ENCODE measurements at regions not wholly inside any gene's neighbourhood (a gene's known extent, or its start where the extent isn't known, plus 50 kb on each side); places are given as distances from the start of the nearest gene placed in this dataset.

DNA sequence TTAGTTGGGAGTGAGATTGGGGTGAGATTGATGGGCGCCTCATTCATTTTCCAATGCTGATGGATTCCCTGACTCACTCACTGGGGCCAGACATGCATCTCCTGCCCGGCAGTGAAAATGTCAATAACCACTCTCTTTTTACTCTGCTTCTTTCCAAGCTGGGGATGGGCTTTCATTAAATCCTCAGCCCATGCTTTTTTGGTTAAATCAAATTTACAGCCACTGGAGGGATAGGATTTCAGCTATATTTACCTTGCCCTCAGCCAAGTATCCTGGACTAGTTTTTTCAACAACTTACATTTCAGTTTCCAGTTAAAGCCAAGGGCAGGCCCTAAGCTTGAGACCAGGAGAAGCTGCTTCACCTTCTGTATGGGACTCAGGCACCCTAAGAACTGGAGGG lies 162.8 kb downstream of the TSN start:
- H3K4me3 ChIP-seq: no peak overlapping the region
- no peaks in the 10 kb centered on the region for H3K4me1 ChIP-seq (replicated peaks)
- peaks cover 7% of the 10 kb centered on the region; the same call in 1 of the 2 replicates for H3K27me3 ChIP-seq (replicated peaks)
- DNase-seq (ENCODE audit: low read depth in 1 of 2, low spot score in 2 of 2): no peak
- no peak overlapping the region for H3K27ac ChIP-seq
- H3K36me3 ChIP-seq: no peaks in the 10 kb centered on the region
- H3K9me3 ChIP-seq (replicated peaks): no peaks in the 10 kb centered on the region

DNA sequence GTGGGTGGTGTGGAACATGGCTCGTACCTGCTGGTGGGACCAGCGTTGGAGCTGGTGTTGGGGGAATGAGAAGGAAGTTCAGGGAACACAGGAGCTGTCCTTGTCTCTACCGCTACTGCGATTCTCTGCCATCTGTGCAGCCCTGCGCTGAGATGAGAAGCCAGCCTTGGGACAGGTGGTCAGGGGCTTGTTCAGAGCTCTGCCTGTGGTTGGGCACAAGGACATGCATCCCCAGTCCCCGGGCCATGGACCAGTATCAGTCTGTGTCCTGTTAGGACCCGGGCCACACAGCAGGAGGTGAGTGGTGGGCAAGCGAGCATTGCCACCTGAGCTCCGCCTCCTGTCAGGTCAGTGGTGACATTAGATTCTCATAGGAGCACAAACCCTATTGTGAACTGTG lies 164.4 kb downstream of the TSN start:
- peaks cover 7% of the 10 kb centered on the region; the same call in 1 of the 2 replicates for H3K27me3 ChIP-seq (replicated peaks)
- no peaks in the 10 kb centered on the region for H3K4me1 ChIP-seq (replicated peaks)
- no peak for DNase-seq (ENCODE audit: low read depth in 1 of 2, low spot score in 2 of 2)
- H3K4me3 ChIP-seq: no peak overlapping the region
- no peaks in the 10 kb centered on the region for H3K9me3 ChIP-seq (replicated peaks)
- no peaks in the 10 kb centered on the region for H3K36me3 ChIP-seq
- H3K27ac ChIP-seq: no peak overlapping the region

DNA sequence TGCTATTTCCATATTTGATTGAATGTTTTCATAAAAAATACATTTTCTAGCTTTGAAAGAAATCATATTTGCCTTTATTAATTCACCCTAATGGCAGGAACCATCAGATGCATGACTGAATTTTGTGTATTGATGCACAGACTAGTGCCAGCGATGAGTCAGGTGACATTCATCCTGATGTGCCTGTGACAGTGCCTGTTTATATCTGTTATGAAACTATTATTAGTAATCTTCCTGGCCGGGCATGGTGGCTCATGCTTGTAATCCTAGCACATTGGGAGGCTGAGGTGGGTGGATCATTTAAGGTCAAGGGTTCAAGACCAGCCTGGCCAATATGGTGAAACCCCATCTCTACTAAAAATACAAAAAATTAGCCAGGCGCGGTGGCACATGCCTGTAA lies 170.0 kb downstream of the TSN start:
- no peaks in the 10 kb centered on the region for H3K36me3 ChIP-seq
- no peaks in the 10 kb centered on the region for H3K9me3 ChIP-seq (replicated peaks)
- no peak for DNase-seq (ENCODE audit: low read depth in 1 of 2, low spot score in 2 of 2)
- H3K4me1 ChIP-seq (replicated peaks): no peaks in the 10 kb centered on the region
- H3K27ac ChIP-seq: no peak overlapping the region
- 0 out of 2 replicates have a peak, but pooled peaks cover 12% of the 10 kb centered on the region for H3K27me3 ChIP-seq (replicated peaks)
- H3K4me3 ChIP-seq: no peak overlapping the region

DNA sequence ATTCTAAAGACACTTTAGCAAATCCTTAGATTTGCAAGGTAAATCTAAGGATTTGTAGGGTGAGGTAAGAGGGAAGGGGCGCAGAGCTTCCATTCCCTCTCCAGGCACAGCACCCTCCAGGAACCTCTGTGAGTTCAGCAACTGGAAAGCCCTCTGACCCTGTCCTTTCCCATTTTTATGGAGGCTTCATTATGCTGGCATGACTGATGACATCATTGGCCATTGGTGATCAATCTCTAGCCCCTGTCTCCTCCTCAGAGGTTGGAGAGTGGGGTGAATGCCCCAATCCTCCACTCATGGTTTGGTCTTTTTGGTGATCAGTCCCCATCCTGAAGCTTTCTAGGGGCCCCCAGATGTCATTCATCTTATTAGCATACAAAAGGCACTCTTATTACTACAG lies 187.8 kb downstream of the TSN start:
- no peak overlapping the region for H3K27ac ChIP-seq
- no peaks in the 10 kb centered on the region for H3K4me1 ChIP-seq (replicated peaks)
- no peak overlapping the region for H3K4me3 ChIP-seq
- H3K27me3 ChIP-seq (replicated peaks): peaks cover 18% of the 10 kb centered on the region
- no peak for DNase-seq (ENCODE audit: low read depth in 1 of 2, low spot score in 2 of 2)
- H3K9me3 ChIP-seq (replicated peaks): no peaks in the 10 kb centered on the region
- no peaks in the 10 kb centered on the region for H3K36me3 ChIP-seq

DNA sequence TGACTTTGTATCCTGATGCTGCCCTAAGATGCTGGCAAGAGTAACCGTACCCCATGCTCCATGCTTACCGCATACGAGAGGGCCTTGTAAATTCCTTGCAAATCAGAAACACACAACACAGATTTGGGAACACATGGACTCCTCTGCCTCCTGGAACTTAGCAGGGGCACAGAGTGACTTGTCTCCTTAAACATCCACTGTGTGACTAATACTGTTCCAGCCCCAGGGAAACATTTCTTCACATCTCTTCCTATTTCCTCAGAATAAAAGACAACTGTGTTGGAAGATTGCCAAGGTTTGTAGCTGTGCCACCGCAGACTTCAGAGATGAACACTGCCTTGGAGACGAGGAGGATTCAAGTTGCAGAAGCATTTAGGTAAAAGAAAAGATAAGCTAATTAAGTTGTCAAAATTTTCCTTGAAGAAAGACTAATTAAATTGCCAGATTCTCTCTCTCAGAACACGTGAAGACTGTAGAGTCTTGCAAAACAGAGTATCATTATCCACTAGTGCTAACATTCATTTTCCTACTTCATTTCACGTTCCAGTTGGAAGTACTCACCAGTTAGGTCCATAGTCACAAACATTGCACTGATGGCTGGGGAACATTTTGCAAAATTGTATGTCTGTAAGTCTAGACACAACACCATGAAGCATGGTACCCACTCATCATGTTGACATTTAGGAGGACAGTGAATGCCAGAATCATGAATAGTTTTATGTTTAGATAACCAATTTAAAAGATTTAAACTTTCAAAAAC lies 188.8 kb downstream of the TSN start:
- peaks cover 19% of the 10 kb centered on the region for H3K27me3 ChIP-seq (replicated peaks)
- no peak overlapping the region for H3K4me3 ChIP-seq
- no peaks in the 10 kb centered on the region for H3K36me3 ChIP-seq
- DNase-seq (ENCODE audit: low read depth in 1 of 2, low spot score in 2 of 2): no peak
- H3K27ac ChIP-seq: no peak overlapping the region
- H3K9me3 ChIP-seq (replicated peaks): no peaks in the 10 kb centered on the region
- no peaks in the 10 kb centered on the region for H3K4me1 ChIP-seq (replicated peaks)

DNA sequence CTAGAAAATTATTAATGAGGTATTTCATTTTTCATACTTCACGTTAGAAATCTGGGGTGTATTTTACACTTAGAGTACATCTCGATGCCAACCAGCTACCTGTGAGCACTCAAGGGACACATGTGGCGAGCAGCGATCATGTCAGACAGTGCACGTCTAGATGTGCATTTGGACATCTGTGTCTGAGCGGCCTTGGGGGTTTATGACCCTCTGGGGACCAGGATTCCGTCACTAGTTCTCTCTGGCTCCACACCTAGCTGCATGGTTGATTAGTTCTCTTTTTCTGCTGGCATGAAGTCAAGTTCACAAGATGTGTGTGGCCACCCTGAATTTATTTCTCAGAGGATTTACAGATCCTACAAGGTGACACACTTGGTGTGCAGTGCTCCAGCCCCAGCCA lies 192.2 kb downstream of the TSN start:
- H3K9me3 ChIP-seq (replicated peaks): no peaks in the 10 kb centered on the region
- no peak overlapping the region for H3K4me3 ChIP-seq
- H3K27ac ChIP-seq: no peak overlapping the region

DNA sequence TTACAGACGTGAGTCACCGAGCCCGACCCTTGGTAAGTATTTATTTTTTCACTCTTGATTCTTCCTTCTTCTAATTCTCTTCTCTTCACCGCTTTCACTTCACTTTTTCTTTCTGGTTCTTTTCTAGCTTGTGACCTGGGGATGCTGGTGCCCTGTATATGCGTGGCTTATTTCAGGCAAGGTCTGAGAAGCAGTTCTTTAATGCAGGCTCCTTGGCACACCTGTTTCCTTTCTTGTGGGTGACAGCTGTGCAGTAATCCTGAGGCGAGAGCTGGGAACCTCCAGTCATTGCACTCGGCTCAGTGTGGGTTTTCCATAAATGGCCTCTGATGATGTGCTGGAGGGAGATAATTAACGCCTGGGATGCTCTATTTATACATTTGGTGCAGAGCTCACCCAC lies 193.8 kb downstream of the TSN start:
- no peaks in the 10 kb centered on the region for H3K9me3 ChIP-seq (replicated peaks)
- H3K27me3 ChIP-seq (replicated peaks): peaks cover 10% of the 10 kb centered on the region
- H3K4me3 ChIP-seq: no peak overlapping the region
- H3K36me3 ChIP-seq: no peaks in the 10 kb centered on the region
- H3K27ac ChIP-seq: no peak overlapping the region
- no peak for DNase-seq (ENCODE audit: low read depth in 1 of 2, low spot score in 2 of 2)
- H3K4me1 ChIP-seq (replicated peaks): no peaks in the 10 kb centered on the region

More for the DNA sequence above, 192.2 kb downstream of the TSN start:
- DNase-seq (ENCODE audit: low read depth in 1 of 2, low spot score in 2 of 2): no peak
- Histone ChIP-seq H3K36me3 (no peaks in the 10 kb centered on the region), H3K27me3 (replicated peaks) (peaks cover 10% of the 10 kb centered on the region), H3K4me1 (replicated peaks) (no peaks in the 10 kb centered on the region)

DNA sequence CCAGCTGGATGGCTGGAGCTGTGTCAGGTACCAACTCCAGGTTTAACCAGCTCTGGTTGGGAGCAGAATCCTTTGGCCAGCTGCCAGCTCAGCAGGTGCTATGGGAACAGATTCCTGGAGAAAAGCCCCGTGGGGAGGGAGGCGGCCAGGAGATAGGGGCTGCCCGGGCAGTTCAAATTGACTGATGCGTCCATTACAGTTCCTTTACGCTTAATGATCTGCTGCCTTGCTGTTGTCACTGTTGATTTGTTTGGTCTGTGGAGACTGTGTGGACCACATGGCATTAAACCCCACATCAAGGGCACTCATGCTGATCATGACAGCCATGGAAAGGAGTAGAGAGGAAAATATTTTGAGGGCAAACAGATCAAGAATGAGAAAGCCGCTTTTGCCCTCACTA lies 200.0 kb downstream of the TSN start:
- Histone ChIP-seq H3K27ac (no peak overlapping the region), H3K4me1 (replicated peaks) (no peaks in the 10 kb centered on the region), H3K4me3 (no peak overlapping the region), H3K9me3 (replicated peaks) (no peaks in the 10 kb centered on the region), H3K27me3 (replicated peaks) (peaks cover 28% of the 10 kb centered on the region), H3K36me3 (no peaks in the 10 kb centered on the region)
- DNase-seq (ENCODE audit: low read depth in 1 of 2, low spot score in 2 of 2): no peak

DNA sequence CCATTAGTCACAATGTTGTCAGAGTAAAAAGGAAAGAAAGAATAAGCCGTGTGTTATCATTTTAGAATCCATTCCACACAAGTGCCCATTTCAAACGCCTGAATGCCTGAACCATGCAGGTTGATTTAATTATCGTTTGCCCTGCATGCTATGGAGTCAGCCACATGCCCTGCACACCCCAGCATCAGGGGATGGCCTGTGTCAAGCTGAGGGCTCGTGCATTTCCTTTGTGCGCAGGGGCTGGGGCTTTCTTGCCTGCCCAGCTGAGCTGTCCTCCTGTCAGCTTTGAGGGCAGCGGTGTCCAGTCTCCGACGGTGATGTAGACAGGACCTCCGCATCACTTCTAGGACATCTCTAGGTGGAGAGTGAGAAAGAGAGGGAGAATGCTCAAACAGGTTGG lies 200.4 kb downstream of the TSN start:
- H3K9me3 ChIP-seq (replicated peaks): no peaks in the 10 kb centered on the region
- no peaks in the 10 kb centered on the region for H3K4me1 ChIP-seq (replicated peaks)
- H3K36me3 ChIP-seq: no peaks in the 10 kb centered on the region
- DNase-seq (ENCODE audit: low read depth in 1 of 2, low spot score in 2 of 2): no peak
- no peak overlapping the region for H3K4me3 ChIP-seq
- peaks cover 29% of the 10 kb centered on the region for H3K27me3 ChIP-seq (replicated peaks)
- no peak overlapping the region for H3K27ac ChIP-seq

DNA sequence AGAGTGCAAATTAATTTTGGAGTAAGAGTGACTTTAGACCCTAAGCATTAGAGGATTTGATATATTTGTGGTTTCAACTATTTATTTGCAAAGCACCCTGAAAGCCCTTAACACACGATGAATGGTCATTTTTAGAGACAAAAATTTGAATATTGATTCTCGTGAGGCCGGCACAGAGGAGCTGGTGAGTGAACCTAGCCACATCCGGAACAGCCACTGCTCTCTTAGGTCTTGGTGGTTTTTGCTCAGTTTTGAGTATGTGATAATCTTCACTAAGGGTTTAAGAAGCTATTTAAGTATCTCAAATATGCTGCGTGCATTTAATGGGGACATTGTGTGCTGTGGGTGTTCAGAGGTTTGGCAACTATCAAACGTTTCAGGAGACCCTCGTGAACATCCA lies 204.8 kb downstream of the TSN start:
- DNase-seq (ENCODE audit: low read depth in 1 of 2, low spot score in 2 of 2): no peak
- H3K9me3 ChIP-seq (replicated peaks): no peaks in the 10 kb centered on the region
- H3K36me3 ChIP-seq: no peaks in the 10 kb centered on the region
- no peak overlapping the region for H3K27ac ChIP-seq
- H3K27me3 ChIP-seq (replicated peaks): peaks cover 24% of the 10 kb centered on the region
- no peaks in the 10 kb centered on the region for H3K4me1 ChIP-seq (replicated peaks)
- H3K4me3 ChIP-seq: no peak overlapping the region

DNA sequence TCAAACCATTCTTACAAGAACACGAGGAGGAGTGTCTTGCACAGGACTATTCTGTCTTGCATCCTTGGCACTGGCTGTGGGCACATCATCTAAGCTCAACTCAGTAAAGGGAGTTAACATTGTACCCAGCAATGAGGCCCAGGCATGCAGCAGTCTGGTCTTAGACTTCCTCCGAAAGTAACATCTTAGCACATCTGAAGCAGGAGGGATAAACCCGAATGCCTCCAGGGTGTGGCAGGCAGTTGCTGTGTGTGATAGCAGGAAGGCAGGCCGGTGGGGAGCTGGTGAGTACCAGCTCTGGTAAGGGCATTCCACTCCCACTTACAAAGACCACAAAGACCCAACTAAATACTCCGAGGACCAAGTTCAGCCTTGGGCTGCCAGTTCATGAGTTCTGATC lies 206.3 kb downstream of the TSN start:
- no peak overlapping the region for H3K27ac ChIP-seq
- no peaks in the 10 kb centered on the region for H3K9me3 ChIP-seq (replicated peaks)
- H3K4me1 ChIP-seq (replicated peaks): no peaks in the 10 kb centered on the region
- peaks cover 24% of the 10 kb centered on the region for H3K27me3 ChIP-seq (replicated peaks)
- H3K4me3 ChIP-seq: no peak overlapping the region
- H3K36me3 ChIP-seq: no peaks in the 10 kb centered on the region
- DNase-seq (ENCODE audit: low read depth in 1 of 2, low spot score in 2 of 2): no peak

DNA sequence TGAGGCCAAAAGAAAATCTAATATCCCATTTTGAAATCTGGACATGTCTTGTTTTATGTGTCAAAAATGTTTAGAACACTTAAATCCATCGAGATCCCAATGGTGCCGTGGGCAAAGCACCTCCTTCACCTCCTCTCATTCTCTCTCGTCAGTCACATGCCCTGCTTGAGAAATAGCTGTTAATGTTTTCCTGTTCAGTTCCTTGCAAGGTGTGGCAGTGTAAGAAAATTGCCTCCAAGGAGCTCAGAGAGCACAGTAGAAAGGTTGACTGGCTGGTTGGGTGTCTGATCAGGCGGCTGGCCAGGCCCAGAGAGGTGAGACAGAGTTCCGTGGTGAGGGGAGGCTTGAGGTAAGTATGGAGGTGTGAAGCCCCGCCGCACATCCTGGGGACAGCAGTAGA lies 210.2 kb downstream of the TSN start:
- no peaks in the 10 kb centered on the region for H3K36me3 ChIP-seq
- no peak overlapping the region for H3K27ac ChIP-seq
- H3K4me3 ChIP-seq: no peak overlapping the region
- H3K4me1 ChIP-seq (replicated peaks): no peaks in the 10 kb centered on the region
- no peak for DNase-seq (ENCODE audit: low read depth in 1 of 2, low spot score in 2 of 2)
- peaks cover 13% of the 10 kb centered on the region for H3K27me3 ChIP-seq (replicated peaks)
- no peaks in the 10 kb centered on the region for H3K9me3 ChIP-seq (replicated peaks)

DNA sequence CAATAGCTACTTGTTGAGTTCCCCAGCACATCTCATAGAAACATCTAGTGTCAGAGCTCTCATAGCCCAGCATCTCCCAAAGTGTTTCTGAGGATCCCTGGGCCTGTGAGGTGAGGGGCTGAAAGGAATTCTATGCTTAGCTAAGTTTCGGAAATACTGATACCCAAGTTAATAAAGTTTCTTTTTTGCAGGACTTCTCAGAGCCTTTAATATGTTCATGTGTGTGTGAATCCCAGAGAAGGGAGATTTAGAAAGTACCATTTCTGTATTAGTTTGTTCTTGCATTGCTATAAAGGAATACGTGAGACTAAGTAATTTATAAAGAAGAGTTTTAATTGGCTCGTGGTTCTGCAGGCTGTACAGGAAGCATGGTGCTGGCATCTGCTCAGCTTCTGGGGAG lies 211.2 kb downstream of the TSN start:
- Histone ChIP-seq H3K4me1 (replicated peaks) (no peaks in the 10 kb centered on the region), H3K27me3 (replicated peaks) (peaks cover 13% of the 10 kb centered on the region), H3K4me3 (no peak overlapping the region), H3K36me3 (no peaks in the 10 kb centered on the region), H3K9me3 (replicated peaks) (no peaks in the 10 kb centered on the region), H3K27ac (no peak overlapping the region)
- DNase-seq (ENCODE audit: low read depth in 1 of 2, low spot score in 2 of 2): no peak

DNA sequence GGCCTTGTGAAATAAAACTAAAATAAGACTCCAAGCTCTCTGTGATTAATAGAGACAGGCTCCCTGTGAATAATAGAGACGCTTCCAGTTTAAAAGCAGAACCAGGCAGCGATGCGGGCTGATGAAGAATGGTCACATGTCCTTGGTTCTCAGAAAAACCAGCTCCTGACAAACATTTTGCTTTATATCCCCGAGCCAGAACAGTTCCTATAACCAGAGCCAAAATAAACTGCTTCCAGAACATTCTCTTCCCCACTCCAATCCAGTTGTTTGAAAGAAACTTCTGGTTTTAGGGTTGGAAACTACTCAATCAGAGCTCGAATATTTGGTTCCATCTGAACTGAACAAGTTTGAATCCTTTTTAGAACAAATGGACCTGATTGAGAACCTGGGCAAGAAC lies 213.7 kb downstream of the TSN start:
- no peak overlapping the region for H3K4me3 ChIP-seq
- no peaks in the 10 kb centered on the region for H3K36me3 ChIP-seq
- DNase-seq (ENCODE audit: low read depth in 1 of 2, low spot score in 2 of 2): no peak
- no peaks in the 10 kb centered on the region for H3K9me3 ChIP-seq (replicated peaks)
- no peak overlapping the region for H3K27ac ChIP-seq
- peaks cover 13% of the 10 kb centered on the region for H3K27me3 ChIP-seq (replicated peaks)
- H3K4me1 ChIP-seq (replicated peaks): no peaks in the 10 kb centered on the region

Data from SJSA1 (cell line).